Ascending aorta (tissue), 2 donors: ENCODE measurements at regions not wholly inside any gene's neighbourhood (a gene's known extent, or its start where the extent isn't known, plus 50 kb on each side); places are given as distances from the start of the nearest gene placed in this dataset.
A peak's percentile ranks its signal among the peaks of the same experiment; 100 is the strongest.

Source experiments
- DNase-seq, 2 donors: peaks; one replicate each; pipeline ENCODE4 v3.0.0-alpha.2; 2019; ENCODE audit warnings: low spot score in 2 of 2
- H3K27ac ChIP-seq, 2 donors: fragments of 200-600 bp; sonication (generic); one replicate each; pipeline ENCODE4 v1.5.1; 2016 to 2017; ENCODE audit warnings: mild to moderate bottlenecking in 1 of 2
- H3K27me3 ChIP-seq: fragments of 200-600 bp; sonication (generic); one replicate; pipeline ENCODE4 v1.5.1; 2017
- H3K36me3 ChIP-seq, 2 donors: fragments of 200-600 bp; sonication (generic); one replicate each; pipeline ENCODE4 v1.5.1; 2016
- H3K4me1 ChIP-seq, 2 donors: fragments of 200-600 bp; sonication (generic); one replicate each; pipeline ENCODE4 v1.5.1; 2016 to 2017; ENCODE audit warnings: mild to moderate bottlenecking in 1 of 2
- H3K4me3 ChIP-seq, 2 donors: fragments of 200-600 bp; sonication (generic); one replicate each; pipeline ENCODE4 v1.5.1; 2016 to 2017; ENCODE audit warnings: mild to moderate bottlenecking in 1 of 2
- H3K9me3 ChIP-seq, 2 donors: fragments of 200-600 bp; sonication (generic); one replicate each; pipeline ENCODE4 v1.5.1; 2016
- CTCF ChIP-seq, 3 experiments: fragments of 200-600 bp in 2 of 3; fragments of 450-650 bp in 1 of 3; sonication (generic) in 2 of 3; IDR thresholded peaks; one replicate each; pipeline ENCODE4 v1.5.1; 2016 to 2019; ENCODE audit warnings: antibody characterized with exemption in 3 of 3, mild to moderate bottlenecking in 1 of 3, moderate library complexity in 1 of 3
- intact Hi-C: fragments of 100-400 bp; cut with DNase I; formaldehyde crosslinking; loops from one replicate; pipeline ENCODE4 v1.15.1; 2023

GRCh38 chr14:71289536-71289935 is 382.3 kb downstream of the PCNX1 start:
- Histone ChIP-seq H3K27ac (no peak overlapping the region), H3K4me3 (no peak overlapping the region), H3K27me3 (no peaks in the 10 kb centered on the region), H3K36me3 (no peaks in the 10 kb centered on the region), H3K9me3 (peaks cover 0 to 6% of the 10 kb centered on the region in 2 donors), H3K4me1 (peaks cover 0 to 4% of the 10 kb centered on the region in 2 donors)
- DNase-seq: no peak
- no peak for TF ChIP-seq CTCF (IDR thresholded peaks at IDR 0.05)
- intact Hi-C loops: no loop called here

GRCh38 chr14:71290301-71290700 is 383.0 kb downstream of the PCNX1 start:
- Histone ChIP-seq H3K27ac (no peak overlapping the region), H3K4me3 (no peak overlapping the region), H3K4me1 (peaks cover 0 to 4% of the 10 kb centered on the region in 2 donors), H3K27me3 (no peaks in the 10 kb centered on the region), H3K9me3 (peaks cover 0 to under 1% of the 10 kb centered on the region in 2 donors), H3K36me3 (no peaks in the 10 kb centered on the region)
- intact Hi-C loops: no loop called here
- DNase-seq: no peak
- TF ChIP-seq CTCF (IDR thresholded peaks at IDR 0.05): no peak

- no peak for TF ChIP-seq CTCF (IDR thresholded peaks at IDR 0.05)
- no peaks in the 10 kb centered on the region for H3K36me3 ChIP-seq
- H3K27ac ChIP-seq: peak overlapping the region in 1 of 2 donors; percentile 6
- intact Hi-C loops: no loop called here
- H3K4me3 ChIP-seq: no peak overlapping the region
- H3K27me3 ChIP-seq: no peaks in the 10 kb centered on the region
- H3K9me3 ChIP-seq: no peaks in the 10 kb centered on the region
- H3K4me1 ChIP-seq: peaks cover 0 to 4% of the 10 kb centered on the region in 2 donors
- DNase-seq: no peak
Measured at GRCh38 chr14:71290960-71291466, 383.8 kb downstream of the PCNX1 start.

- no peaks in the 10 kb centered on the region for H3K4me1 ChIP-seq
- intact Hi-C loops: no loop called here
- H3K4me3 ChIP-seq: no peak overlapping the region
- no peaks in the 10 kb centered on the region for H3K9me3 ChIP-seq
- H3K36me3 ChIP-seq: no peaks in the 10 kb centered on the region
- no peak for TF ChIP-seq CTCF (IDR thresholded peaks at IDR 0.05)
- no peak for DNase-seq
- H3K27ac ChIP-seq: no peak overlapping the region
- no peaks in the 10 kb centered on the region for H3K27me3 ChIP-seq
Measured at GRCh38 chr14:71296184-71296583, 388.9 kb downstream of the PCNX1 start.

GRCh38 chr14:71300566-71301330 is 393.5 kb downstream of the PCNX1 start:
- H3K36me3 ChIP-seq: no peaks in the 10 kb centered on the region
- H3K9me3 ChIP-seq: no peaks in the 10 kb centered on the region
- no peaks in the 10 kb centered on the region for H3K4me1 ChIP-seq
- H3K27me3 ChIP-seq: no peaks in the 10 kb centered on the region
- TF ChIP-seq CTCF (IDR thresholded peaks at IDR 0.05): no peak
- no peak overlapping the region for H3K4me3 ChIP-seq
- intact Hi-C loops: no loop called here
- no peak overlapping the region for H3K27ac ChIP-seq
- DNase-seq: no peak
